GM21423 (cell line): ENCODE measurements at regions not wholly inside any gene's neighbourhood (a gene's known extent, or its start where the extent isn't known, plus 50 kb on each side); places are given as distances from the start of the nearest gene placed in this dataset.

Source experiments
- ATAC-seq: cut with Tn5 transposase; IDR thresholded peaks from one replicate; pipeline ENCODE4 v1.9.1; 2021; ENCODE audit warnings: mild to moderate bottlenecking, moderate library complexity; ENCODE audit not compliant: unreplicated experiment

DNA sequence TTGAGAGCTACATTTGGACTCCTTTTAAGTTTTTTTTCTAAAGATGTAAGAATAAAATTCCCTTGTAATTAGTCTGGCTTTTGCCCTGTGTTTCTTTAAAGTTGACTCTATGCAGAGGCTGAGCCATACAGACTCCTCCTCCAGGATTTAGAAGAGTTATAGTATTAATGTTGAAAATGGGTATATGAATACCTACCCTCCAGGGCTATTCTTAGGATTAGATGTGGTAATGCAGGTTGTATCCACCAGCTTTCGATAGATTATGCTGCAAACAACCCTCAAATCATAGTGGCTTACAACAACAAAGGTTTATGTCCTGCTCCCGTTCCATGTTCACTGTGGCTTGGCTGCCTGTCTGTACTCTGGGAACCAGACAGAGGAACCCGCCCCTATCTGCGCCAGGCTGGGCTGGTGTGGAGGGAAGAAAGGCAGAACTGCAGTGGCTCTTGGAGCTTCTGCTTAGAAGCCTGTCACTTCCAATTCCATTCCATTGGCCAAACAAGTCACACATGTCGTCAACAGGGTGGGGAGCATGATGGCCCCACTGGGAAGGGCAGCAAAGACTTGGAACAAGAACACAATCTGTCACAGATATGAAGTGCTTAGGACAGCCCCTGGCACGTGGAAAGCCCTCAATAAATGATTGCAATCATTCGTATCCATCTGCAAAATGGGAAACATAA, 290.8 kb downstream of the FOXO1 start:
- ATAC-seq: no peak

DNA sequence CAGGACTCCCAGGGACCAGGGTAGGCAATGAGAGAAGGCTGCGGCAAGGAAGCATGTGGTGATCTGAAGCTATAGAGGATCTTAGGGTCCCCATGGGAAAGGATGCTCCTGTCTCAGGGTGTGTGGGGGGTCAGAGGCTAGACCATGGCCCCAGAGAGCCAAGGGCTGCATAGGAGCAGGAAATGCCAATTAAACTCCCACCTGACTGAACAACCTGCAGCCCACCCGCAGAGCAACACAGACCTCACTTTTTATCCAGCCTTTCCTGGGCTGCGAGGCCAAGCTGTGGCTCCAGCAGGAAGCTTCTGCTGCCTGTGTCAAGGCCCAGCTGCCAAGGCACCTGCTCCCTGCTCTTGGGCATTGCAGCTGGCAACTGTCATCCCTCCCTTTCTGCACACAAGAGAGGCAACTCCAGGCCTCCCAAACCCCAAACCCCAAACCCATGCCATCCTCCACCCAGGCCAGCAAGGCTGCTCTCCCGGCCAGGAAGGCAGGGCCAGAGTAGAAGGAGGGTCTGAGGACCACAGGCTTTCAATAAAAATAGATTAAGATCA, 290.1 kb downstream of the FOXO1 start:
- no peak for ATAC-seq

DNA sequence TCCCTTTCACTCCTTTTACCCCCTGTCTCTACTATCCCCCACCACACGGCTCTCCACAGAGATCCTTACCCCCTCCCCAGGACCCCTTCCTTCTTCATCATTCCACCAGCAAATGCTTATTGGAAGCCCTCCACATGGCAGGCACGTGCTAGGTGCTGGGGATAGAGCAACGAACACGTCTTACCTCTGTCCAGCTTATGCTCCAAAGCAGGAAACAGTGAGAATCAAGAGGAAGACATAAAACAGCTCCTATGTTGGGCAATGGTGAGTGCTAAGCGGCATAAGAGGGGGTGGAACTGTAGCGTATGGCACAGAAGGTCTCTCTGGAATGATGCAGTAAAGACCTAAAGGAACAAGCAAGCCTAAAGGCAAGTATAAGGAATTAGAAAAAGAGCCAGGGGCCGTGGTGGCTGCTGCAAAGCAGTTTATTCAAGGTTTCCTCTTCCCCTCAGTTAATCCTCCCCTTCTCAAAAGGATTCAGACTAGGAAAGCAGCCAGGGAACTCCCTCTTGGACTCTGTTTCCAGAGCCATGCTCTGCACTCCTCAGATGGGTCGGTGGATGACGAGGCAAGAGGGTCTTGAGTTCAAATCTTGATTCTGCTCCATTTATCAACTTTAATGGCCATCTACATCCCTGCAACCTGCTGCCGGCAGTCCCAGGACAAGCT, 289.4 kb downstream of the FOXO1 start:
- ATAC-seq: no peak

DNA sequence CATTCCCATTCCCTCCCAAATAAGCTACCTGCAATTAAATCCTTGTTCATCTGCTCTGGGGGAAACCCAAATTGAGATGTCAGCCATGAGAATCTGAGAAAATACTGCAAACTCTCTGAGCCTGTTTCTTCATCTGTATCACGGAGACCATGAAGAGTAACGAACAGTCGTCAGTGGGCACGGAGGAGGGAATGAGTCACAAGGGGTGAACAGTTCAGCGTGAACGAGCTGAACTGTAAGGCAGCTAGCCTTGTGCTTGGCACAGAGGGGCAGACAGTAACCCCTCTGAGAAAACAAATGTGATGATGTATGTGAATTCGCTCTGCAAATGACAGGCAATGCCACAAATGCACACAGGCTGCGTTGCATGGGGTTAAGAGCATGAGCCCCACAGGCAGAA, 288.7 kb downstream of the FOXO1 start:
- ATAC-seq: no peak

DNA sequence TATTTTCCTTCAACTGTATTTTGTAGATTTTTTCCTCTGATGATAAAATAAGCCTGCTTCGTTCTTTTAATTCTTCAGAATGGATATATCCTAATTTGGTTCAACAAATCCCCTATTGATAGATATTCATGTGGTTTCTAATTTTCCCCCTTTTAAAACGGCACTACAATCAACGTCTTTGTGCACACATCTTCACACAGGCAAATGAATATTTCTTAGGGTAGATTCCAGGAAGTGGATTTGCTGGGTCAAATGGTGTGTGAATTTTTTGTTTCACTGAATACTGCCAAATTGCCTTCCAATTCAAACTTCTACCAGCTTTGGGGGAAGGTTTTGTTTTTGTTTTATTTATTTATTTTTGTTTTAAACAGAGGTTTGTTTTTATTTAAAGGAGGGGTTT, 287.2 kb downstream of the FOXO1 start:
- ATAC-seq: no peak

DNA sequence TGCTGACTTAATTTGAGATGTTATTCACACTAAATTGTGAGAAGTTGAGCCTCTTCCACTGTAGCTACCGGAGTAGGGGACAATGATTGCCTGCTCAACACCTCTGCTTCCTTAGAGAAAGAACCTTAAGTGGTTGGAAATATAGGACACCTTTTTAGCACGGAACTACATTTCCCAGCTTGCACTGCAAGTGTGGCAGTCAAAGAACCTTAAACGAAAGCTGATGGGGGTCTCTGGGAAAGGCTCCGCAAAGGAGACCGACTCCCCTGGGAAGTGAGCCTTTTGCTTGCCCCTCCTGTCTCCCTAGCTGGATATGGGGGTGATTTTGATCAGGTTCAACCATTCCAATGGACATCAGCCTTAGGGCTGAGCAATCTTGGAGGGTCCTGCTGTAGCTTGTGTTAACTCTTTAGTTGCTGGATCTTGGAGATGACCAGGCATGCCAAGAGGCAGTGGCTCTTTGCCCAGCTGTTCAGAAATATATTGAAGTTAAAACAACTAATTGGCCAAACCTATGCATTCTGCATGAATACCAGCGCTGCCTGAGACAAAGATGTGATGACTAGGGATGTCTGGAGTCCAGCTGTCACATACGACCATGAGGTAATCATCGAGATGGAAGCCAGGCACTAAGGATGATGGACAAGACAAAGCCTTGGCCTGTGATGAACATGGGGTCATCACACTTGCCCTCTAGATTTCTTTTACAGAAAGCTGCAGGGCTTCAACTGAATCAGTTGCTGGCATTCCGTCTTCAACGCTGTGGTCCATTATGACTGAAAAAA, 286.5 kb downstream of the FOXO1 start:
- ATAC-seq: no peak

DNA sequence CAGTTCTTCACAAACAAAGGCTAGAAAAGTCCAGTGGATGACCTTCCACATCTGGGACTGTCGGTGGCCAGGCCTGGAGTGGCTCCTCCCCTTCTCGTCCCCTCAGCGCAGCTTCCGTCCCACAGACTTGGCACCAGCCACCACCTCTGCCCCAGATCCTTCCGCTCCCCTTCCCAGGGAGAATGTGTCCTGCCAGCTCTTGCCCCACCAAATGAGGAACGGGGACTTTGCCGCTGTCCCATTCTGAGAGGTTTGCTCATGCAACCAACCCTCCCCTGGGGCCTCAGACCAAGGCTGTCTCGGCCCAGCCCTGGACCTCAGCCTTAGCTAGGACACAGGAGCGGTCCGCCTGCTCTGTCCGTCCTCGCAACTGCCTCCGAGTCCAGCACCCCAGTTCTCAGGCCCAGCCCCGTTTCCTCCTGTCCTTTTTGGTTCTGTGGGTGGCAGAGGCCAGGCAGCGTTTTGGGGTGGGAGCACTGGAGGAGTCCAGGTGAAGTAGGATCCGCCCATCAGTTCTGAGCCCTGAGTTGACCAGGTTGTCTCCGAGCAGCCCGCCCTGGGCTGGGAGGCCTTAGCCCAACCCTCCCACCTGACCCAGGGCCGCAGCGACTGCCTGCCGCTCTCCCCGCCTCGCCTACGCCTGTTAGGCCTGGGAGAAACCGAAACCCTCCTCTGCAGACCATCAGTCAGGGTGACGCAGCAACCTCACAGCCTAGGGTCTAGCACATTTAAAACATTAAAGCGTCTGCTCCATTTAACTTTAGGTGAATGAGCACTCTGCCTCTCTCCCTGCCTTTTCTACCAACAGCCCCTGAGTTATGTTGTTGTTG, 284.3 kb downstream of the FOXO1 start:
- no peak for ATAC-seq

DNA sequence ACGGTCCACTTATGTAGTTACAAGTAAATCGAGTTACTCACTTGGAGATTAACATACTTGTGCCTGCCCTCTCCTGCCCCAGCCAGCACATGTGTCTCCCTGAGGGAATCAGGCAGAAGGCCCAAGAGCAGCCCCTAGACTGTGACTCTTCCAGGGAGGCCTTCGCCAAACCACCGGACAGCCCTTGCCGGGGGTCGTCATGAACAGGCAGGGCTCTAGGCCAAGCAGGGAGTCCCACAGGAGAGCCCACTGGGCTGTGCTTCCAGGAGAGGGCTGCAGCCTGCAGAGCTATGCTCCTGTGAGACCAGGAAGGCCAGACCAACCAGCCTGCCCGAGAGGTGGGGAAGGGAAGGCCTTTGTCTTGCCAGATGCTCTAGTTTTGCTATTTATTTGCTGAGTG, 283.3 kb downstream of the FOXO1 start:
- ATAC-seq: no peak

DNA sequence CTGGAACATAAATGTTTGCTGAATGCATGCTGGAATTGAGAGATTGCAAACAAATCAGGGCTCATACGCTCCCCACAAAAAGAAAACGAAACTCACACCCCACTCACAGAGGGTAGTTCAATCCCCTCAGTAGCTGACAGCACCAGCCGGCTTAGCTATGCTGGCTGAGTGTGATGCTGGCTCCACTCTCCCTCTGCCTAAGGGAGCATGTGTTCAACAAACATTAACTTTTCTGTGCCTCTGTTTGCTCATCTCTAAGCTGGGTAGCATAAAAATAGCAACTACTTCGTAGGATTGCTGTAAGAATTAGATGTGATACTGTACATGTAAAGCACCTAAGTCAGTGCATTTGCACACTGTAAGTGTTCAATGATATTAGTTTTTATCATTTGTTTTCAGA, 282.6 kb downstream of the FOXO1 start:
- no peak for ATAC-seq

DNA sequence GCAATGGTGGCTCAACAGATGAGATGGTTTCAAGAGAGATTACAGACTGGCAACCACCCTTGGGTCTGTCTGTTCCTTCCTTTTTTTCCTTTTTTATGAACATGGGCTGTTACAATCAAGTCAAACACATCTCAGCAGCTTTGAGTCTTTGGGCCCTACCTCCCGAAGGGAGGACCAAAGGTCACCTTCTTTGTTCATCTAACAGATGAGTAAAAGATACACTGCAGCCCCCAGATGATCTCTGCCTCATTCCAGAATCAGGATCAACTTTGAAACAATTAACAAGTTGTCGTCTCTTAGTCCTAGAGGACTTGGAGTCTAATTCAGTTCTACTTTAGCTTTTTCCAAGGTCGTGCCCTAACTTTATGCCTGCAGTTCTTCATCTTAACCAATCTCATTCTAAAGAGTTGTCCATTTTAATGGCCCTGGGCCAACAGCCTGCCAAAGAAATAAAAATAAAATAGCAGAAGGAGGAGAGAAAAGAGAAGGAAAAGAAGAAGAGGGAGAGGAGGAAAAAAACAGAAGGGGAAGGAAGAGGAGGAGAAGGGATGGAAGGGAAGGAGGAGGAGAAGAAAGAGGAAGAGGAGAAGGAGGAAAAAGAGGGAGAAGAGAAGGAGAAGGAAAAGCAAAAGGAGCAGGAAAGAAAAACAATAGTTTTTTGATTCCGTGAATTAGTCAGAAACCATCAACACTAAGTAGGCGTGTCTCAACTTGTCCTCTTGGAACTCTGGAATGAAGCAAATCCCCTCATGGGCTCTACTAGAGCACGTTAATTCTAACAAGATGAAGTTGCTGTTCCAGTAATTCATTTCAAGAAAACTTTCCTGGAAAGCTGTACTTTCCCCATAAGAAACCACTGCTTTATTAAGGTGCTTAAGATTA, 281.2 kb downstream of the FOXO1 start:
- ATAC-seq: no peak

DNA sequence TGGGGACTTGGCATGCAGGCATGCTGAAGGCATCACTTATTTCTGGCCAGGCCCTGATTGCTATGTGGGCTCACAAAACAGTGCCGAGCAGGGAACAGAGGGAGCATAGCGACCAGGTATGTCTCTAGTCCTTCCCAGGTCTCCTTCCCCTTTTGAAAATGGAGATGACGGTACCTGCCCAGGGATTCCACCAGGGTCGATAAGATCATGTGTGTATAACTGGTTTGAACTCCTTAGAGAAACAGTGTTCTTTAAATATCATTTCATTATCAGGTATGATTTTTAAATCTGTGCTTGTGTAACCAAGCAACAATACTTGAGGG, 280.6 kb downstream of the FOXO1 start:
- no peak for ATAC-seq

DNA sequence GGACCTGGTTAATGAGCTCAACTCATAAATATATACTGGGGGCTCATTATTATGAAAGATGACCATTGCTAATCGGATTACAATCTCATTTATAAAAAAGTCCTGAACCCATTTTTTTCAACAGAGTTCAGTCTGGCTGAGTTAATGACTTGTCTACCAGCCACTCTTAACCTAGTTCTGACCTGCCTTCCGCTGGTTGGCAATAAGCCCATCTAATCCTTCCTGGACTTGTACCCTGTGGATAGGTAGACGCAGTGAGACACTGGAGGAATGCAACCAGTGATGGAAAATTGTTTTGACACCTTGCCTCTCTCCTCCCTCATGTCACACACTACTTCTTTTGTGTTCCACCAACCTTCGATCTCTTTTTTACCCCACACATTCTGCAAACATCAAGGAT, 279.9 kb downstream of the FOXO1 start:
- no peak for ATAC-seq

DNA sequence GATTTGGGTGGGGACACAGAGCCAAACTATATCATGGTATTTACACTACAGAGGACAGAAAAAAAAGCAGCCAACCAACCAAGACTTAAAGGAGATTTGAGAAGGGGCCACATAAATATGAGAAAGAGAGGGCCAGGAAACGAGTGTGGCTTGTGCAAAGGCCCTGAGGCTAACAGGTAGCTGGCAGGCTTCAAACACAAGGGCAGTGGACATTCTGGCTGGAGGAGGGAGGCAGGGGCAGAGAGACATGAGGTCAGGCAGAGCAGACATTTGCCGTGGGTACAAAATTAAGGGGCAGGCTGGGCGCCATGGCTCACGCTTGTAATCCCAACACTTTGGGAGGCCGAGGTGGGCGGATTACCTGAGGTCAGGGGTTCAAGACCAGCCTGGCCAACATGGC, 278.7 kb downstream of the FOXO1 start:
- no peak for ATAC-seq

DNA sequence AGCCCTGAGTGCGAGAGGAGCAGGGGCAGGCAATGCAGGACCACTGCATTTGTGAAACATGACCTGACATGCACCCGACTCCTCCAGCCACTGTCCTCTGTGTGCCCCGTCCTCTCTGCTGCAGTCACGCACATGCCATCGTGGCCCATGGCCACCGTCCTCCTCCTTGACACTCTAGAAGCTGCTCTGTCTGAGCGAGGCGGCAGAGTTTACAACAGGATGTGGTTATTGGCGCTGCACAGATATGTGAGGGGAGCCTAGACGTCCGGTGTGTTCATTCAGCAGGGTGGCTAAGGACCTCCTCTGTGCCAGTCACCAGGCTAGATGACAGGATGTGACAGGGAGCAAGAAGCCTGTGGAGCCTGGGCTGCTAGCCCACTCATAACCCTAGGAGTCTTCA, 277.8 kb downstream of the FOXO1 start:
- peak; percentile 98 for ATAC-seq

DNA sequence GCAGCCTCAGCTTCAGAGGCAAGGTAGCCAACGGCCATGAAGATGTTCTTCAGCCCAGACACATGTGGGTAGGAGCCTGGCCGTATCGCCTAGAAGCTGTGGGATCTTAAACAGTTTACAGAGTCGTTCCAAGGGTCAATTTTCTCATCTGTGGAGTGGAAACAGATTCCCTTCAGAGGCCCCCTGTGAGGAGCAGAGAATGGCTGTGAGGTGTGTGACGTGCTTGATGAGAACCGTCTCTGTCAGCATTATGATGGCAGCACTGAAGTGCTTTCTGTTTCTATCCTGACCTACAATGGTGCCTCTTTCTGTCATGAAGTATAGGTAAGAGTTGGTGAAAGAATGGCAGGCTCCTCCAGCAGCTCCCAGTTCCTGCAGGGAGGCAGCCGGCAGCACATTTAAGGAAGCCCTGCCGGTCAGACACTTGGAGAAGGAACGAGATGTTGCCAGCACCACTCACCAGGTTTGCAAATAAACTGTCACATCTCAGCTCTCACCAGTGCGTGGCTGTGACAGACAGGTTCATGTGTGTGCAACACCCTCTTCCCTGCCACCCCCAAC, 277.3 kb downstream of the FOXO1 start:
- ATAC-seq: peak; percentile 33

DNA sequence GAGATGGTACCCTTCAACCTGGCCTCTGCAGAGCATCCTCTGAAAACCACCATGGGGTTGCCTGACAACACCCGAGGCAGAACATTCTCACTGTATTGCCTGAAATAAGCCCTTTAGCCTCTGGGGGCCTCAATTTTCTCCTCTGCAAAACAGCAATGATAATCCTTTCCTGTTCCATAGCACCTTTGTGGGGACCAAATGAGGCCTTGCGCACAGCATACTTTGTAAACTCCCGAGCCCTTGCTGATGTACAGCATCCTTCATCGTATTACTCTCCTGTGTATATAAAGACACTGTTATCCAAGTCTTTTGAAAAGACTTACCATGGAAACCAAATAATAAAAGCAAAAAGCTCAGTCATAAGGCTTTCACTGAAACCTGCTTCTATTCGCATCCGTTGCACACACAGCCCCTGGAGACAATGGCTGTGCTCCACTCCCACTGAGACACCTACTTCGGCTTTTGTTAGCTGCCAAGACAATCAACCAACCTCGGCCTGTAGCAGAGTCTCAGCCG, 276.0 kb downstream of the FOXO1 start:
- ATAC-seq: no peak

DNA sequence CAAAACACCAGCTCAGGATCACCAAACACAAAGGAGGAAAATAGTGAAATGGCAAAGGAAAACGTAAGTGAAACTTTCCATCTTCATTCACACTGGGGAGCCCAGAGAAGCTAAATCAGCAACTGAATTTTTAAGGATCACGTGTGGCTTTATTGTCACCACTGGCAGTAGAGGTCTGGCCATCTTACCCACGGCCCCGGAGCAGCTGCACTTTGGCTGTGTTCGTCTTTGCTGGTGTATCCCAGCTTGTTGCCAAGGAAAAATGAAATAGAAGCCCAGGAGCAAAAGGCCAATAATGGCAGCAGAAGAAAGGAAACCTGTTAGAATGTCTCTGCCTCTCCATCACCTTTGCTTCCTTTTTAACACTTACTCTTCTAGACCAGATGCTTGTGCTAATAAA, 274.7 kb downstream of the FOXO1 start:
- no peak for ATAC-seq

DNA sequence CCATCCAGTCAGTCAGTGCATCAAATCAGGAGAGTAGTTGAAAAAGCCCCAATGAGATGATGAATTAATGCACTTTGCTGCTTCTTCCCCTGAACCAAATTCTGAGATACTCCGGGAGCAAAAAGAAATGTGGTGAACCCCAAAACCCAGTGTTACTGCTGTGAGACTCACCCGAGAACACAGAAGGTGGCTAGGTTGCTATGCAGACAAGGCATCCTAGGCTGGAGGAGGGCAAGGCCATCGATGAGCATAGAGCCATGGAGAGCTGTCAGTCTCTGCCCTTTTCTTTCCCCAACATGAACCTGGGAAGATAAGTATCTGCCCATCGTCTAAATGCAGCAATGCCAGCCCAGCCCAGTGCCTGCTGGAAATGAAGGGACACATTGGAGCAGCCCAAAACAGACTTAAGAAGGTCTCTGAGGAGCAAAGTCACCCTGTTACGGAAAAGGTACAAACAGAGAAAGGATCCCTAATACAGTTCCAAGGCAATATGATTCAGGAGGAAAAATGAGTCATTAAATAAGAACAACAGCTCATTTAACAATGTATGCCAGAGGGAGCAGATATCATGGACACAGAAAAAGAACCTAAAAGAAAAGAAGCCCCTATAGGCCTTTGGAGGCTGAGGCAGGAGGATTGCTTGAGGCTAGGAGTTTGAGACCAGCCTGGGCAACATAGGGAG, 272.0 kb downstream of the FOXO1 start:
- no peak for ATAC-seq

DNA sequence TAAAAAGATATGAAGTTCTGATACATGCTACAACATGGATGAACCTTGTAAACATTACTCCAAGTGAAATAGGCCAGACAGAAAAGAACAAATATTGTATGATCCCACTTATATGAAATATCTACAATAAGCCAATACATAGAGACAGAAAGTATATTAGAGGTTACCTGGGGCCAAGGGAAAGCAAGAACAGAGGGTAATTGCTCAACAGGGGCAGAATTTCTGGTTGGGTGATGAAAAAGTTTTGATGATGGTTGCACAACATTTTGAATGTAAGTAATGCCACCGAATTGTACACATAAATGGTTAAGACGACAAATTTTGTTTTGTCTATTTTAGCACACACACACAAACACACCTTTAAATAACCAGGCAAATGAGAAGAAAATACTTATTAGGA, 268.4 kb downstream of the FOXO1 start:
- no peak for ATAC-seq
